GM18517 (cell line): ENCODE measurements at regions not wholly inside any gene's neighbourhood (a gene's known extent, or its start where the extent isn't known, plus 50 kb on each side); places are given as distances from the start of the nearest gene placed in this dataset.

Source experiments
- ATAC-seq: cut with Tn5 transposase; IDR thresholded peaks from one replicate; pipeline ENCODE4 v1.9.1; 2021; ENCODE audit warnings: mild to moderate bottlenecking, moderate library complexity; ENCODE audit not compliant: unreplicated experiment

GRCh38 chr7:41878309-41879295 lies 175.7 kb upstream of the INHBA start:
- no peak for ATAC-seq

DNA sequence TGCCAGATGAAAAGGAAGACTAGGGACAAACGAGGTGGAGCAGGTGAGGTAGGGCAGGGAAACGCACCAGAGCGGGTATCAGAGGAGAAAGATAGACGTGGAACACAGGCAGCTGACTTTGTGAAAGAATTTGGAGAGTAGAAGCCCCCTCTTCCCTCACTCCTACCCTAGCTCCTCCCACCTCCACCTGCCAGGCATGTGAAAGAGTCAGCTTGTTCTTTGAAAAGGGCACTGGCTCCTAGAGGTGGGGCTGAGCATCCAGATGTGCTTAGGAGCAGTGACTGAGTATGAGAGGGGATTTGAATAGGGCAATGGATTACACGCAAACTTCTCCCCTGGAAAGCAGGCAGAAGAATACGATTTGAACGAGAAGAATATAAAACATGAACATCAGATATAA lies 174.2 kb upstream of the INHBA start:
- no peak for ATAC-seq

- no peak for ATAC-seq
Observed at GRCh38 chr7:41875513-41875912, 172.6 kb upstream of the INHBA start.

- ATAC-seq: no peak
Observed at GRCh38 chr7:41874201-41874785, 171.4 kb upstream of the INHBA start.

DNA sequence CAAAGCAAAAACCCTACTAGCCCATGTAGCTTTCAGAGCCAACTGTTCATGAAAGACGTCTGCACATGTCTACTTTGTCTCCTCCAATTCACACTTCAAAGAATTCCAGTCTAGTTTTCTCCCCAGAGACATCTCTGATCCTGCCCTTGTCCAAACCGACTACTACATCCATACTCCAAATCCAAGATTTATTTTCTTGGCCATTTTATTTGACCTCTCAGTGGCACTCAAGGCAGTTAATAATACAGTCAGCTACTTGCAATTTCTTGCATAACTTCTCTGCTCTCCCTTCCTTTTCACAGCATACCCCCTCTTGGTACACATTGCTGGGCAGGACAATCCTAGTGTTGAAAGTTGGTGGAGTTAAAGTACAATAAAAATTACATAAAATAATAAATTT lies 170.9 kb upstream of the INHBA start:
- no peak for ATAC-seq

GRCh38 chr7:41872966-41873365 lies 170.1 kb upstream of the INHBA start:
- no peak for ATAC-seq

GRCh38 chr7:41870461-41871138 lies 167.7 kb upstream of the INHBA start:
- no peak for ATAC-seq

GRCh38 chr7:41869997-41870396 lies 167.1 kb upstream of the INHBA start:
- no peak for ATAC-seq

GRCh38 chr7:41869596-41869995 lies 166.7 kb upstream of the INHBA start:
- no peak for ATAC-seq

GRCh38 chr7:41869091-41869490 lies 166.2 kb upstream of the INHBA start:
- ATAC-seq: no peak

DNA sequence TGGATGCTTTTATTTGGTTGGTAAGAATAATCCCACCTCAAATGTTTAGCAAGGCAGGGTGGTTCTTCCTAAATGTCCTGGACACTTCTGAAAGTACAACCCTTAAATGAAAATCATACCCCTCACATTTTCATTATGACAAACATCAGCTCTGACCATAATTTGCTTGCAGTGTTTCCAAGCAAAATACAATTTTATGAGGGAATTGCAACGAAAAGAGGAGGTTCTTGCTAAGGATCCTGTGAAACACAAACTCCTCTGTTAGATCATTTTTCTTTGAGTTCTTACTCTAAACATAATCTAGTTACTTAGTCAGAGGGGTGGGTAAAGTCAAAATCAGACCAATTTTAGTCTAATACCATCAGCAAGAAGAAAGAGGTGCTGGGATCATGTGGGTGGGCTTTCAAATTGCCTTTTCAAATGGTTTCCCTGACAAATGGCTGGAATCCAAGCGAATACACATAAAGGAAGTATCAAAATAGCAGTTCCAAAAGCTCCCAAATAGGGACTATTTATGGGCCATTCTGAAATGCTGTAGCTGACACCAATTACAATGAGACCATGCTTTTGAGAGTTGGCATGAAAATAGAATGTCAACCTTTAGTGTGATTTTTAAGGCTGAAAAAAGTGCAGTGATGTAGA lies 164.9 kb upstream of the INHBA start:
- ATAC-seq: no peak

DNA sequence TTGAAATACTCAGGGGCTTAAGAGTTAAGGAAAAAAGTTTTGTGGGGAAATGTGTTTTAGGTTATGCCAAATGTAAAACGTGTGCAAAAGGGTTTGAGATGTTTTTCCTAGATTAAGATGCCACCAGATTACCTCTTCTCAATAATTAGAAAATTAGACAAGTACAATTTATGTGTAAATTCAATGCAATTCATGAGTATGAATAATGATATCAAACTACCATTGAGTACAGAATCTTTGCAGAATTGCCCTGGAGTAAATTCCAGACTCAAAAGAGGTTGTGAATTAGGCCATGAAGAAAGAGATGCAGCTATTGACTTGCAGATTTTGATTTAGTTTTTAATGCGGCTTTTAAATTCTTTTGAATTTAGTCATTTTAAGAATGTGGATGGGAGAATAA lies 159.4 kb upstream of the INHBA start:
- ATAC-seq: no peak

DNA sequence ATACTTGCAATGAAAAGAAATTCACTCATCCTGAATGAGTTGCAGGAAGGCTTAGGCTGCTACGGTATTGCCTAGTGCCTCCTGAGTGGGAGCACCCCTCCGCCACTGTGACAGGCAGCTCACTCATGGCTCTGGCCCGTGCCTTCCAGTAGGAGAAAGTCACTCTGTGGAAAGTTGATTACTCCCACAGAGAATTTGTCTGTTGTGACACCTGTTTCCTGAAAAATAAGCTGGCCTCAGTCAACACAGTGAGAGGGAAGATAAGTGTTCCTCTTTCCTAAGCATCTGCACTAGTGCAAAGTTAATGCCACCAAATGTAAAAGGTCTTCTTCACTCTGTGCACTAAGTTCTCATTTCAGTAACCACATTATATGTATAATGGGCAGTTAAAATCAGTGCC lies 158.8 kb upstream of the INHBA start:
- ATAC-seq: no peak

GRCh38 chr7:41858201-41858600 lies 155.3 kb upstream of the INHBA start:
- ATAC-seq: no peak

DNA sequence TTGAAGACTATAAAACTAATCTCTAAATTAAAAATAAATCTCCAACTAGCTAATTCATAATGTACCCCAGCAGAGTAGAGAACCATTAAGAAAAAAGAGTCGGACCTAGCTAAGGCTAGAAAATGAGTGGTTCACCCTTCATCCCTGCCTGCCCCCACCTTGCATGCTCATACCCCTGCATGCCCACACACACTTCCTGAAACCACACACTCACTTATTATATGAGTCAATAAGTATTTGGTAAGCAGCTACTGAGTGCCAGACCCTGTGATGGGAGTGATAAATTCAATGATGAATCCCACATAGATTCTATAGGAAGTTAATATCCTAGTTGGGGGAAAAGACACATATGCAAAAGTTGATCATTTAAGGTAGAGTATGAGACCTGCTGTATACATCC lies 152.9 kb upstream of the INHBA start:
- ATAC-seq: no peak

DNA sequence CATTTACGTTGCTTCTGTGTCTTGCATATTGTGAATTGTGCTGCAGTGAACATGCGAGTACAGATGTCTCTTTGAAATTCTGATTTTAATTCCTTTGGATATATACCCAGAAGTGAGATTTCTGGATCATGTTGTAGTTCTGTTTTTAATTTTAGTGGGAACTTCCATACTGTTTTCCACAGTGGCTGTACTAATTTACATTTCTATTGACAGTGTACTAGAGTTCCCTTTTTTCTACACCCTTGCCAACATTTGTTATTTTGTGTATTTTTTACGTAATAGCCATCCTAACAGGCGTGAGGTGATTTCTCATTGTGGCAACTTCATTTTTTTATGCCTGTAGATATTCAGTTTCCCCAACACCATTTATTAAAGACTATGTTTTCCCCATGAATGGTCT lies 144.7 kb upstream of the INHBA start:
- ATAC-seq: no peak

GRCh38 chr7:41847151-41847550 lies 144.3 kb upstream of the INHBA start:
- ATAC-seq: no peak

GRCh38 chr7:41842956-41843355 lies 140.1 kb upstream of the INHBA start:
- no peak for ATAC-seq

- ATAC-seq: no peak
Observed at GRCh38 chr7:41837916-41838315, 135.0 kb upstream of the INHBA start.

DNA sequence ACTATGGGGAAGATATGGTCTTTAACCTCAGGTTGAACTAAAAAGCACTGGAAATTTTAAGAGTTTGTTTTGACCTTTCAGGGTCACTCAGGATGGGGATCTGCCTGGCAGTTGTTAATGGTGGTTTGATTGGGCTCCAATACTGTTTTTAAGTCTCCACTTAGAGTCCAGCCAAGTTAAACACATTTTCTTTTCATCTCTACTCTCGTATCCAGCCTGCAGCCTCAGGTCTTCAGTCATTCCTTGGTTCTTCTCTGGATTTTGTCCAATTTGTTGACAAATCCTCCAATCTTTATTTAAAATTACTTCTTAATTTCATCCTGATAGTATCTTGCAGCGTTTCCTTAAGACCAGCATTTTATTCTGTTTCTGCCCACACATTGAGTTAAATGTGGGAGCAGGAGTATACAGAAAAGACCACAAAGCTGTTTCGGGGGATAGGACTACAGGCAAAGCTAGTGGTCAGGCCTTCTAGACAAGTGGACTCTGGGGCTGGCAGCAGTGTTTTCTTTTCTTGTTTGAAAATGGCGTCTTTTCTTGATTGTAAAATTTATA lies 133.2 kb upstream of the INHBA start:
- ATAC-seq: no peak
